ENCODE measurements at regions not wholly inside any gene's neighbourhood (a gene's known extent, or its start where the extent isn't known, plus 50 kb on each side); places are given as distances from the start of the nearest gene placed in this dataset.

DNA sequence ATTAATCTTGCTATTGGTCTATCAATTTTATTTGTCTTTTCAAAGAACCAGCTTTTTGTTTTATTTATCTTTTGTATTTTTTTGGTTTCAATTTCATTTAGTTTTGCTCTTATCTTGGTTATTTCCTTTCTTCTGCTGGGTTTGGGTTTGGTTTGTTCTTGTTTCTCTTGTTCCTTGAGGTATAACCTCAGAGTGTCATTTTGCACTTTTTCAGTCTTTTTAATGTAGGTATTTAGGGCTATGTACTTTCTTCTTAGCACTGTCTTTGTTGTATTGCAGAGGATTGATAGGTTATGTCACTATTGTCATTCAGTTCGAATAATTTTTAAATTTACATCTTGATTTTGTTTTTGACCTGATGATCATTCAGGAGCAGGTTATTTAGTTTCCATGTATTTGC, 92.7 kb upstream of the DCD start:
- TF ChIP-seq, protein P1, sequence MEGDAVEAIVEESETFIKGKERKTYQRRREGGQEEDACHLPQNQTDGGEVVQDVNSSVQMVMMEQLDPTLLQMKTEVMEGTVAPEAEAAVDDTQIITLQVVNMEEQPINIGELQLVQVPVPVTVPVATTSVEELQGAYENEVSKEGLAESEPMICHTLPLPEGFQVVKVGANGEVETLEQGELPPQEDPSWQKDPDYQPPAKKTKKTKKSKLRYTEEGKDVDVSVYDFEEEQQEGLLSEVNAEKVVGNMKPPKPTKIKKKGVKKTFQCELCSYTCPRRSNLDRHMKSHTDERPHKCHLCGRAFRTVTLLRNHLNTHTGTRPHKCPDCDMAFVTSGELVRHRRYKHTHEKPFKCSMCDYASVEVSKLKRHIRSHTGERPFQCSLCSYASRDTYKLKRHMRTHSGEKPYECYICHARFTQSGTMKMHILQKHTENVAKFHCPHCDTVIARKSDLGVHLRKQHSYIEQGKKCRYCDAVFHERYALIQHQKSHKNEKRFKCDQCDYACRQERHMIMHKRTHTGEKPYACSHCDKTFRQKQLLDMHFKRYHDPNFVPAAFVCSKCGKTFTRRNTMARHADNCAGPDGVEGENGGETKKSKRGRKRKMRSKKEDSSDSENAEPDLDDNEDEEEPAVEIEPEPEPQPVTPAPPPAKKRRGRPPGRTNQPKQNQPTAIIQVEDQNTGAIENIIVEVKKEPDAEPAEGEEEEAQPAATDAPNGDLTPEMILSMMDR (conservative IDR thresholded peaks at IDR 0.05; ENCODE audit: low read depth, low read length): no peak
- TF ChIP-seq RAD21 (IDR thresholded peaks at IDR 0.05; ENCODE audit: low read length) (no peak), SMC3 (IDR thresholded peaks at IDR 0.05; ENCODE audit: low read depth, low read length) (no peak), CHD1 (IDR thresholded peaks at IDR 0.05; ENCODE audit: low read depth, low read length) (no peak), CEBPB (IDR thresholded peaks at IDR 0.05; ENCODE audit: low read depth, low read length) (no peak), POLR2A (IDR thresholded peaks at IDR 0.05; ENCODE audit: low read depth, low read length) (no peak)
- TF ChIP-seq, protein P2, sequence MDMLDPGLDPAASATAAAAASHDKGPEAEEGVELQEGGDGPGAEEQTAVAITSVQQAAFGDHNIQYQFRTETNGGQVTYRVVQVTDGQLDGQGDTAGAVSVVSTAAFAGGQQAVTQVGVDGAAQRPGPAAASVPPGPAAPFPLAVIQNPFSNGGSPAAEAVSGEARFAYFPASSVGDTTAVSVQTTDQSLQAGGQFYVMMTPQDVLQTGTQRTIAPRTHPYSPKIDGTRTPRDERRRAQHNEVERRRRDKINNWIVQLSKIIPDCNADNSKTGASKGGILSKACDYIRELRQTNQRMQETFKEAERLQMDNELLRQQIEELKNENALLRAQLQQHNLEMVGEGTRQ (IDR thresholded peaks at IDR 0.05; ENCODE audit: low read depth, low read length): no peak

Data from IMR-90 (cell line).